B cell (primary cell): ENCODE measurements at regions not wholly inside any gene's neighbourhood (a gene's known extent, or its start where the extent isn't known, plus 50 kb on each side); places are given as distances from the start of the nearest gene placed in this dataset.

Experiments used
- EZH2 ChIP-seq: IDR thresholded peaks from 2 replicates; pipeline ENCODE4 v1.6.1; 2012; ENCODE audit warnings: borderline replicate concordance, low read depth, mild to moderate bottlenecking, moderate library complexity, low read length; ENCODE audit not compliant: insufficient read depth, poor library complexity, severe bottlenecking
- TF ChIP-seq, protein P1 (sequence below): fragments of 200-600 bp; IDR thresholded peaks from one replicate; pipeline ENCODE4 v1.8.0; 2022; ENCODE audit warnings: antibody characterized with exemption, mild to moderate bottlenecking

DNA sequence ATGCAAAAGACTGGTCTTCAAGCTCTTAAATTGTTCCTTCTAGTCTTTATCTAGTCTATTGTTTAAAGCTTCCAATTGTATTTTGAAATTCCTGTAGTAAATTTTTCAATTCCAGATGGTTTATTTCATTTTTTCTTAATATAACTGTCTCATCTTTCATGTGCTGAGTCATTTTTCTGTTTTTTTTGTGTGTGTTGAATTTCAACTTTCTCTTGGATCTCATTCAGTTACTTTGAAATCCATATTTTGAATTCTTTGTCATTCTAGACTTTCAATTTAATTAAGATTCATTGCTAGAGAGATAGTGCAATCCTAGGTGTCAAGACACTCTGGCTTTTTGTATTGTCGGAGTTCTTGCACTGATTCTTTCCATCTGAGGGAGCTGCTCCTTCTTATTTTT is 128.0 kb upstream of the PRKG2 start:
- TF ChIP-seq, protein P1, sequence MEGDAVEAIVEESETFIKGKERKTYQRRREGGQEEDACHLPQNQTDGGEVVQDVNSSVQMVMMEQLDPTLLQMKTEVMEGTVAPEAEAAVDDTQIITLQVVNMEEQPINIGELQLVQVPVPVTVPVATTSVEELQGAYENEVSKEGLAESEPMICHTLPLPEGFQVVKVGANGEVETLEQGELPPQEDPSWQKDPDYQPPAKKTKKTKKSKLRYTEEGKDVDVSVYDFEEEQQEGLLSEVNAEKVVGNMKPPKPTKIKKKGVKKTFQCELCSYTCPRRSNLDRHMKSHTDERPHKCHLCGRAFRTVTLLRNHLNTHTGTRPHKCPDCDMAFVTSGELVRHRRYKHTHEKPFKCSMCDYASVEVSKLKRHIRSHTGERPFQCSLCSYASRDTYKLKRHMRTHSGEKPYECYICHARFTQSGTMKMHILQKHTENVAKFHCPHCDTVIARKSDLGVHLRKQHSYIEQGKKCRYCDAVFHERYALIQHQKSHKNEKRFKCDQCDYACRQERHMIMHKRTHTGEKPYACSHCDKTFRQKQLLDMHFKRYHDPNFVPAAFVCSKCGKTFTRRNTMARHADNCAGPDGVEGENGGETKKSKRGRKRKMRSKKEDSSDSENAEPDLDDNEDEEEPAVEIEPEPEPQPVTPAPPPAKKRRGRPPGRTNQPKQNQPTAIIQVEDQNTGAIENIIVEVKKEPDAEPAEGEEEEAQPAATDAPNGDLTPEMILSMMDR: no peak
- no peak for TF ChIP-seq EZH2
